DOHH2 (cell line): ENCODE measurements at regions not wholly inside any gene's neighbourhood (a gene's known extent, or its start where the extent isn't known, plus 50 kb on each side); places are given as distances from the start of the nearest gene placed in this dataset.

ENCODE experiments used
- CTCF ChIP-seq: fragments of 200-600 bp; sonication (generic); IDR thresholded peaks from one replicate; pipeline ENCODE4 v1.5.1; 2014; ENCODE audit warnings: antibody characterized with exemption, mild to moderate bottlenecking, low read depth, low read length; ENCODE audit not compliant: poor library complexity, severe bottlenecking
- EZH2phosphoT487 ChIP-seq: fragments of 200-600 bp; sonication (generic); IDR thresholded peaks from 2 replicates; pipeline ENCODE4 v1.6.1; 2017; ENCODE audit warnings: borderline replicate concordance, mild to moderate bottlenecking, antibody characterized with exemption, low read length, moderate library complexity, mixed read lengths

- no peak for TF ChIP-seq CTCF
- TF ChIP-seq EZH2phosphoT487 = no peak
Observed at GRCh38 chr3:117603097-117603496, 893.5 kb downstream of the TUSC7 start.
